ENCODE measurements at regions not wholly inside any gene's neighbourhood (a gene's known extent, or its start where the extent isn't known, plus 50 kb on each side); places are given as distances from the start of the nearest gene placed in this dataset.

GRCh38 chr6:106757722-106758467, 128.5 kb downstream of the QRSL1 start:
- no peaks in the 10 kb centered on the region for H3K36me3 ChIP-seq (replicated peaks in 1 of 2; ENCODE audit: control insufficient read depth in 1 of 2, insufficient read depth in 2 of 2, low read length in 1 of 2)
- H3K9me2 ChIP-seq: no peaks in the 10 kb centered on the region
- TF ChIP-seq FOSL2 (IDR thresholded peaks at IDR 0.05; ENCODE audit: borderline replicate concordance, low read depth): no peak
- TF ChIP-seq NRF1 (IDR thresholded peaks at IDR 0.05; ENCODE audit: low read depth, low read length): no peak
- TF ChIP-seq RAD21 (IDR thresholded peaks at IDR 0.05; ENCODE audit: low read length): no peak
- TF ChIP-seq FOXJ3 (CRISPR knock-in tag; IDR thresholded peaks at IDR 0.05): no peak
- H2AFZ ChIP-seq (ENCODE audit: low read depth): no peak overlapping the region
- no peak overlapping the region for H3K27ac ChIP-seq (ENCODE audit: low read depth in 2 of 2, low read length in 1 of 2)
- no peaks in the 10 kb centered on the region for H3K9me3 ChIP-seq
- H3K4me3 ChIP-seq (ENCODE audit: low read depth in 2 of 2, low read length in 1 of 2): no peak overlapping the region
- ChIA-PET POLR2A (no interaction called here), CTCF (no interaction called here)
- H3K4me2 ChIP-seq: no peak overlapping the region
- H3K4me1 ChIP-seq (ENCODE audit: control insufficient read depth in 1 of 2, insufficient read depth in 2 of 2, low read depth in 1 of 2, low read length in 1 of 2): no peaks in the 10 kb centered on the region
- H4K20me1 ChIP-seq (ENCODE audit: insufficient read depth): no peaks in the 10 kb centered on the region
- H3F3A ChIP-seq (replicated peaks; ENCODE audit: insufficient read depth): no peaks in the 10 kb centered on the region
- no peaks in the 10 kb centered on the region for H3K27me3 ChIP-seq (ENCODE audit: insufficient read depth)
- WGBS (ENCODE audit: low lambda C conversion rate): 50% methylated on average over 16 of the region's 16 CpGs
- H3K9ac ChIP-seq: no peak overlapping the region
- DNase-seq: no peak
- no peaks in the 10 kb centered on the region for H3K79me2 ChIP-seq (ENCODE audit: insufficient read depth)

- no peak overlapping the region for H3K9ac ChIP-seq
- H3K79me2 ChIP-seq (ENCODE audit: insufficient read depth): no peaks in the 10 kb centered on the region
- H3K27ac ChIP-seq (ENCODE audit: low read depth in 2 of 2, low read length in 1 of 2): no peak overlapping the region
- no peak for DNase-seq
- H3K4me3 ChIP-seq (ENCODE audit: low read depth in 2 of 2, low read length in 1 of 2): no peak overlapping the region
- POLR2A ChIA-PET: no interaction called here
- no peaks in the 10 kb centered on the region for H3F3A ChIP-seq (replicated peaks; ENCODE audit: insufficient read depth)
- no peaks in the 10 kb centered on the region for H3K4me1 ChIP-seq (ENCODE audit: control insufficient read depth in 1 of 2, insufficient read depth in 2 of 2, low read depth in 1 of 2, low read length in 1 of 2)
- no peak for TF ChIP-seq PBX3 (IDR thresholded peaks at IDR 0.05)
- TF ChIP-seq FOXJ3 (CRISPR knock-in tag; IDR thresholded peaks at IDR 0.05): no peak
- TF ChIP-seq ELF1 (IDR thresholded peaks at IDR 0.05): no peak
- no peak for TF ChIP-seq NRF1 (IDR thresholded peaks at IDR 0.05; ENCODE audit: low read depth, low read length)
- TF ChIP-seq TAF1 (IDR thresholded peaks at IDR 0.05; ENCODE audit: borderline replicate concordance, low read depth, low read length): no peak
- no peak for TF ChIP-seq USF2 (IDR thresholded peaks at IDR 0.05; ENCODE audit: borderline replicate concordance, low read depth, low read length)
- TF ChIP-seq FOXM1 (IDR thresholded peaks at IDR 0.05; ENCODE audit: low read depth): no peak
- no peak for TF ChIP-seq SMC3 (IDR thresholded peaks at IDR 0.05; ENCODE audit: low read depth, low read length)
- TF ChIP-seq MAX (IDR thresholded peaks at IDR 0.05; ENCODE audit: low read depth): no peak
- no peak for TF ChIP-seq GATA2 (CRISPR knock-in tag; IDR thresholded peaks at IDR 0.05)
- TF ChIP-seq TEAD4 (IDR thresholded peaks at IDR 0.05; ENCODE audit: borderline replicate concordance, insufficient read depth): no peak
- no peak for TF ChIP-seq REST (IDR thresholded peaks at IDR 0.05; ENCODE audit: low read depth, low read length)
- no peak for TF ChIP-seq IRF3 (IDR thresholded peaks at IDR 0.05; ENCODE audit: low read depth, low read length)
- TF ChIP-seq RAD21 (IDR thresholded peaks at IDR 0.05; ENCODE audit: low read length): no peak
- no peak for TF ChIP-seq JUND (IDR thresholded peaks at IDR 0.05)
- no peaks in the 10 kb centered on the region for H3K36me3 ChIP-seq (replicated peaks in 1 of 2; ENCODE audit: control insufficient read depth in 1 of 2, insufficient read depth in 2 of 2, low read length in 1 of 2)
- CTCF ChIA-PET: no interaction called here
- H3K9me3 ChIP-seq: no peaks in the 10 kb centered on the region
- no peaks in the 10 kb centered on the region for H3K27me3 ChIP-seq (ENCODE audit: insufficient read depth)
- no peaks in the 10 kb centered on the region for H3K9me2 ChIP-seq
- no peaks in the 10 kb centered on the region for H4K20me1 ChIP-seq (ENCODE audit: insufficient read depth)
- H2AFZ ChIP-seq (ENCODE audit: low read depth): no peak overlapping the region
- H3K4me2 ChIP-seq: no peak overlapping the region
- whole genome bisulfite sequencing (ENCODE audit: low lambda C conversion rate): 42% methylated on average over 2 of the region's 2 CpGs
Observed at GRCh38 chr6:106757267-106757666, 127.9 kb downstream of the QRSL1 start.
